Medulla oblongata (tissue), 1 donor: ENCODE measurements at regions not wholly inside any gene's neighbourhood (a gene's known extent, or its start where the extent isn't known, plus 50 kb on each side); places are given as distances from the start of the nearest gene placed in this dataset.

Source experiments
- DNase-seq: peaks from one replicate; pipeline ENCODE4 v3.0.0-alpha.2; 2015; ENCODE audit errors: extremely low spot score

GRCh38 chr4:124810827-124811226 is 98.3 kb upstream of the ANKRD50 start:
- no peak for DNase-seq

GRCh38 chr4:124807421-124807820 is 94.9 kb upstream of the ANKRD50 start:
- DNase-seq: no peak

GRCh38 chr4:124806403-124806802 is 93.9 kb upstream of the ANKRD50 start:
- no peak for DNase-seq

GRCh38 chr4:124804584-124804983 is 92.1 kb upstream of the ANKRD50 start:
- DNase-seq: no peak

- no peak for DNase-seq
Measured at GRCh38 chr4:124804041-124804440, 91.5 kb upstream of the ANKRD50 start.

GRCh38 chr4:124803641-124804040 is 91.1 kb upstream of the ANKRD50 start:
- no peak for DNase-seq

- DNase-seq: no peak
Measured at GRCh38 chr4:124803026-124803425, 90.5 kb upstream of the ANKRD50 start.

GRCh38 chr4:124797223-124797622 is 84.7 kb upstream of the ANKRD50 start:
- DNase-seq: no peak

GRCh38 chr4:124790471-124790870 is 77.9 kb upstream of the ANKRD50 start:
- no peak for DNase-seq

- DNase-seq: no peak
Measured at GRCh38 chr4:124786634-124787033, 74.1 kb upstream of the ANKRD50 start.

- no peak for DNase-seq
Measured at GRCh38 chr4:124785645-124786044, 73.1 kb upstream of the ANKRD50 start.

- DNase-seq: no peak
Measured at GRCh38 chr4:124783847-124784246, 71.3 kb upstream of the ANKRD50 start.

GRCh38 chr4:124777007-124777406 is 64.5 kb upstream of the ANKRD50 start:
- DNase-seq: no peak

- DNase-seq: no peak
Measured at GRCh38 chr4:124768596-124769365, 56.2 kb upstream of the ANKRD50 start.

GRCh38 chr4:124762956-124763355 is 50.4 kb upstream of the ANKRD50 start:
- no peak for DNase-seq
